ENCODE measurements at regions not wholly inside any gene's neighbourhood (a gene's known extent, or its start where the extent isn't known, plus 50 kb on each side); places are given as distances from the start of the nearest gene placed in this dataset.

DNA sequence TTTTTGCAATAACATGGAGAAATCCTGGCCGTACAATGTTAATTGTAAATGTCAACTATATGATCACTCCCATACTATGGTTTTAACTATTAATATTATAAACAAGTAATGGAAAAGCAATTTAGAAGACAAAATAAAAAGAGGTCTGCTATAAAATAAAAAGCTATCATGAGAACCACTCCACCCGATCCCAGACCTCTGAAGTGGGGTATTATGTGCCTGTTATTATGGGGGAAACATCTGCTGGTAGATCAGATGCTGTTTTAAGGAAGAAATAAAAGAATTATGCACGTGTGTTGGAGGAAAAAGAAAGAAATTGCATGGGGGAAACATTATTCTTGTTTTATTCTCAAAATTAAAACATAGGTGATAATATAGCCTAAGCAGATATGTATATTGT, 615.7 kb upstream of the ARID1B start:
- TF ChIP-seq, protein P1, sequence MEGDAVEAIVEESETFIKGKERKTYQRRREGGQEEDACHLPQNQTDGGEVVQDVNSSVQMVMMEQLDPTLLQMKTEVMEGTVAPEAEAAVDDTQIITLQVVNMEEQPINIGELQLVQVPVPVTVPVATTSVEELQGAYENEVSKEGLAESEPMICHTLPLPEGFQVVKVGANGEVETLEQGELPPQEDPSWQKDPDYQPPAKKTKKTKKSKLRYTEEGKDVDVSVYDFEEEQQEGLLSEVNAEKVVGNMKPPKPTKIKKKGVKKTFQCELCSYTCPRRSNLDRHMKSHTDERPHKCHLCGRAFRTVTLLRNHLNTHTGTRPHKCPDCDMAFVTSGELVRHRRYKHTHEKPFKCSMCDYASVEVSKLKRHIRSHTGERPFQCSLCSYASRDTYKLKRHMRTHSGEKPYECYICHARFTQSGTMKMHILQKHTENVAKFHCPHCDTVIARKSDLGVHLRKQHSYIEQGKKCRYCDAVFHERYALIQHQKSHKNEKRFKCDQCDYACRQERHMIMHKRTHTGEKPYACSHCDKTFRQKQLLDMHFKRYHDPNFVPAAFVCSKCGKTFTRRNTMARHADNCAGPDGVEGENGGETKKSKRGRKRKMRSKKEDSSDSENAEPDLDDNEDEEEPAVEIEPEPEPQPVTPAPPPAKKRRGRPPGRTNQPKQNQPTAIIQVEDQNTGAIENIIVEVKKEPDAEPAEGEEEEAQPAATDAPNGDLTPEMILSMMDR (IDR thresholded peaks at IDR 0.05; ENCODE audit: low read depth, low read length), result no peak
- no peak for TF ChIP-seq EZH2phosphoT487 (IDR thresholded peaks at IDR 0.05; ENCODE audit: low read depth)
